Panc1 (cell line): ENCODE measurements at regions not wholly inside any gene's neighbourhood (a gene's known extent, or its start where the extent isn't known, plus 50 kb on each side); places are given as distances from the start of the nearest gene placed in this dataset.

Experiments used
- ATAC-seq: fragments of 200-7000 bp; cut with Tn5 transposase; 2 replicates; pipeline ENCODE4 v1.9.1; 2020; ENCODE audit warnings: mild to moderate bottlenecking, moderate library complexity
- BruUV-seq: library from RNA; stranded (reverse); fragments of 400-500 nt; replicated peaks from 2 replicates; lab custom pipeline; 2021; lab: Mats Ljungman, UMichigan
- CTCF ChIA-PET: fragments of 300-600 bp; sonication (Branson Sonifier 250); formaldehyde crosslinking; loops from one replicate; lab custom pipeline; 2022; ENCODE audit warnings: antibody characterized with exemption; lab: Charles Lee
- POLR2A ChIA-PET: fragments of 300-600 bp; sonication (Branson Sonifier 250); formaldehyde crosslinking; loops from one replicate; lab custom pipeline; 2022; ENCODE audit warnings: antibody characterized with exemption; lab: Charles Lee
- DNase-seq: peaks from one replicate; pipeline ENCODE4 v3.0.0-alpha.2; 2010; ENCODE audit warnings: low read depth, low spot score
- H3K27ac ChIP-seq: 2 replicates; pipeline ENCODE4 v1.5.1; 2011; ENCODE audit warnings: mild to moderate bottlenecking, low read length, inconsistent platforms
- H3K27me3 ChIP-seq: fragments of 200-500 bp; sonication (Bioruptor generic); 2 replicates; pipeline ENCODE4 v1.6.0; 2014; ENCODE audit warnings: low read length, inconsistent platforms; ENCODE audit not compliant: control insufficient read depth, insufficient read depth
- H3K36me3 ChIP-seq: fragments of 200-500 bp; sonication (Bioruptor generic); 2 replicates; pipeline ENCODE4 v1.5.1; 2014; ENCODE audit warnings: inconsistent platforms, mild to moderate bottlenecking, low read length, moderate library complexity; ENCODE audit not compliant: control insufficient read depth, insufficient read depth
- H3K4me1 ChIP-seq: 2 replicates; pipeline ENCODE4 v1.5.1; 2011; ENCODE audit warnings: inconsistent platforms, mild to moderate bottlenecking, low read length, moderate library complexity; ENCODE audit not compliant: control insufficient read depth, insufficient read depth
- H3K4me3 ChIP-seq, 2 experiments: 2 replicates each; pipeline ENCODE4 v1.5.1; 2011 to 2012; ENCODE audit warnings: low read depth in 2 of 2, low read length in 2 of 2, mild to moderate bottlenecking in 2 of 2, inconsistent platforms in 1 of 2, moderate library complexity in 1 of 2
- H3K9me3 ChIP-seq: fragments of 200-500 bp; sonication (Bioruptor generic); 2 replicates; pipeline ENCODE4 v1.5.1; 2014; ENCODE audit warnings: low read depth, mild to moderate bottlenecking, inconsistent platforms, low read length, moderate library complexity; ENCODE audit not compliant: control insufficient read depth, insufficient read depth
- POLR2AphosphoS5 ChIP-seq: IDR thresholded peaks from 2 replicates; pipeline ENCODE4 v1.6.1; 2012; ENCODE audit warnings: mild to moderate bottlenecking, low read depth, low read length, moderate library complexity
- SIN3A ChIP-seq: IDR thresholded peaks from 2 replicates; pipeline ENCODE4 v1.6.1; 2012; ENCODE audit warnings: low read depth, mild to moderate bottlenecking, low read length, moderate library complexity, borderline replicate concordance; ENCODE audit not compliant: insufficient read depth
- TCF7L2 ChIP-seq: IDR thresholded peaks from 2 replicates; pipeline ENCODE4 v1.6.1; 2011; ENCODE audit warnings: mild to moderate bottlenecking, low read depth, low read length, inconsistent platforms
- in situ Hi-C: cut with HindIII; loops from 2 replicates; pipeline ENCODE4 v1.10.0; 2016; ENCODE audit warnings: low sequenced_read_pairs, low pct_unique_long_range_greater_than_20kb
- intact Hi-C: fragments of 100-400 bp; cut with micrococcal nuclease; formaldehyde crosslinking; loops from one replicate; pipeline ENCODE4 v1.10.0; 2022; ENCODE audit not compliant: unreplicated experiment
- TF ChIP-seq, protein P1 (sequence below): fragments of 450-650 bp; IDR thresholded peaks from 2 replicates; pipeline ENCODE4 v1.5.1; 2017; ENCODE audit warnings: mild to moderate bottlenecking
- TF ChIP-seq, protein P2 (sequence below), 2 experiments: IDR thresholded peaks; 2 replicates each; pipeline ENCODE4 v1.6.1; 2011 to 2012; ENCODE audit warnings: low read depth in 2 of 2, control low read depth in 1 of 2, low read length in 1 of 2, mild to moderate bottlenecking in 1 of 2, moderate library complexity in 1 of 2; ENCODE audit not compliant: insufficient read depth in 1 of 2

DNA sequence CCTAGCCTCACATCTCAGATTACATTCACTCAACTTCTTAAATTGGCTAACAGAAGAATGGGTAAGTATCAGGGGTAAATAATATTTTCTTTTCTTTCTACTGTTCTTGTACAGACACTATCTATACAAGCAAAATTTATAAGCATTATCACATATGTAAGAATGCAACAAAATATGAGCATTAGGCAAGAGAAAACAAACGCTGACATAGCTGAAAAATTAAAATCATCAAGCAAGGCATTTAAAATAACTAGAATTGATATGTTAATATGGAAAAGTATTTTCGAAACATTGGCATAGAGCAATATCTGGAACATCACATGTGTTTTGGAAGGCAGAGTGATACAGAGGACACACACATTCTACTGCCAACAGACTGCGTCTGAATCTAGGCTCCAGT is 1175.3 kb upstream of the LRRN3 start:
- TF ChIP-seq TCF7L2 = no peak
- TF ChIP-seq, protein P1, sequence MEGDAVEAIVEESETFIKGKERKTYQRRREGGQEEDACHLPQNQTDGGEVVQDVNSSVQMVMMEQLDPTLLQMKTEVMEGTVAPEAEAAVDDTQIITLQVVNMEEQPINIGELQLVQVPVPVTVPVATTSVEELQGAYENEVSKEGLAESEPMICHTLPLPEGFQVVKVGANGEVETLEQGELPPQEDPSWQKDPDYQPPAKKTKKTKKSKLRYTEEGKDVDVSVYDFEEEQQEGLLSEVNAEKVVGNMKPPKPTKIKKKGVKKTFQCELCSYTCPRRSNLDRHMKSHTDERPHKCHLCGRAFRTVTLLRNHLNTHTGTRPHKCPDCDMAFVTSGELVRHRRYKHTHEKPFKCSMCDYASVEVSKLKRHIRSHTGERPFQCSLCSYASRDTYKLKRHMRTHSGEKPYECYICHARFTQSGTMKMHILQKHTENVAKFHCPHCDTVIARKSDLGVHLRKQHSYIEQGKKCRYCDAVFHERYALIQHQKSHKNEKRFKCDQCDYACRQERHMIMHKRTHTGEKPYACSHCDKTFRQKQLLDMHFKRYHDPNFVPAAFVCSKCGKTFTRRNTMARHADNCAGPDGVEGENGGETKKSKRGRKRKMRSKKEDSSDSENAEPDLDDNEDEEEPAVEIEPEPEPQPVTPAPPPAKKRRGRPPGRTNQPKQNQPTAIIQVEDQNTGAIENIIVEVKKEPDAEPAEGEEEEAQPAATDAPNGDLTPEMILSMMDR = no peak
- TF ChIP-seq POLR2AphosphoS5 = no peak
- TF ChIP-seq SIN3A = no peak
- TF ChIP-seq, protein P2, sequence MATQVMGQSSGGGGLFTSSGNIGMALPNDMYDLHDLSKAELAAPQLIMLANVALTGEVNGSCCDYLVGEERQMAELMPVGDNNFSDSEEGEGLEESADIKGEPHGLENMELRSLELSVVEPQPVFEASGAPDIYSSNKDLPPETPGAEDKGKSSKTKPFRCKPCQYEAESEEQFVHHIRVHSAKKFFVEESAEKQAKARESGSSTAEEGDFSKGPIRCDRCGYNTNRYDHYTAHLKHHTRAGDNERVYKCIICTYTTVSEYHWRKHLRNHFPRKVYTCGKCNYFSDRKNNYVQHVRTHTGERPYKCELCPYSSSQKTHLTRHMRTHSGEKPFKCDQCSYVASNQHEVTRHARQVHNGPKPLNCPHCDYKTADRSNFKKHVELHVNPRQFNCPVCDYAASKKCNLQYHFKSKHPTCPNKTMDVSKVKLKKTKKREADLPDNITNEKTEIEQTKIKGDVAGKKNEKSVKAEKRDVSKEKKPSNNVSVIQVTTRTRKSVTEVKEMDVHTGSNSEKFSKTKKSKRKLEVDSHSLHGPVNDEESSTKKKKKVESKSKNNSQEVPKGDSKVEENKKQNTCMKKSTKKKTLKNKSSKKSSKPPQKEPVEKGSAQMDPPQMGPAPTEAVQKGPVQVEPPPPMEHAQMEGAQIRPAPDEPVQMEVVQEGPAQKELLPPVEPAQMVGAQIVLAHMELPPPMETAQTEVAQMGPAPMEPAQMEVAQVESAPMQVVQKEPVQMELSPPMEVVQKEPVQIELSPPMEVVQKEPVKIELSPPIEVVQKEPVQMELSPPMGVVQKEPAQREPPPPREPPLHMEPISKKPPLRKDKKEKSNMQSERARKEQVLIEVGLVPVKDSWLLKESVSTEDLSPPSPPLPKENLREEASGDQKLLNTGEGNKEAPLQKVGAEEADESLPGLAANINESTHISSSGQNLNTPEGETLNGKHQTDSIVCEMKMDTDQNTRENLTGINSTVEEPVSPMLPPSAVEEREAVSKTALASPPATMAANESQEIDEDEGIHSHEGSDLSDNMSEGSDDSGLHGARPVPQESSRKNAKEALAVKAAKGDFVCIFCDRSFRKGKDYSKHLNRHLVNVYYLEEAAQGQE (IDR thresholded peaks at IDR 0.05; ENCODE audit: insufficient read depth in 1 of 2, low read depth in 2 of 2, low read length in 1 of 2) = no peak
- Histone ChIP-seq H3K36me3 (no peaks in the 10 kb centered on the region), H3K4me3 (no peak overlapping the region), H3K27ac (no peak overlapping the region), H3K4me1 (no peaks in the 10 kb centered on the region), H3K27me3 (no peaks in the 10 kb centered on the region), H3K9me3 (no peaks in the 10 kb centered on the region)
- intact Hi-C loops (no loop called here), in situ Hi-C loops (no loop called here)
- ATAC-seq = no peak
- BruUV-seq = no TSS peak
- DNase-seq = no peak
- ChIA-PET POLR2A (no interaction called here), CTCF (no interaction called here)

DNA sequence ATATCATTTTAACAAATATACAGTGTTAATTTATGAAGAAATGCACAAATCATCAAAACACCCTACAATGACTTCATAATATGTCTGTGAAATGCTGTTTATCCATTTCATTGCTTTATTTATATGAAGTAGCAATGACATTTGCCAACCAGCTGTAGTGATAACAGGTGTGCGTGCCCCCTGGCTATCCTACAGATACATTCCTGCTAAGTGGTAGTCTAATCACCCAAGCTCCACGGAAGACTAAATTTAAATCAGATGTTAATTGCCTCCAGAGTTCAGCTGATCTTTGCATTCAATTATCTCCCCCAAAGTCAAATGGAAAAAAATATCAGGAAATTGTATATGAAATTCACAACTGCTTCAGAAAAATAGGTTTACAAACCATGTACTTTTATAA is 1164.2 kb upstream of the LRRN3 start:
- CTCF ChIA-PET = no interaction called here
- ATAC-seq (no peak), DNase-seq (no peak)
- TF ChIP-seq, protein P2 (IDR thresholded peaks at IDR 0.05; ENCODE audit: insufficient read depth in 1 of 2, low read depth in 2 of 2, low read length in 1 of 2) = no peak
- no peak for TF ChIP-seq SIN3A
- POLR2A ChIA-PET = no interaction called here
- H3K27me3 ChIP-seq = no peaks in the 10 kb centered on the region
- no peaks in the 10 kb centered on the region for H3K9me3 ChIP-seq
- H3K4me1 ChIP-seq = no peaks in the 10 kb centered on the region
- no peak overlapping the region for H3K27ac ChIP-seq
- BruUV-seq = no TSS peak
- intact Hi-C loops (no loop called here), in situ Hi-C loops (no loop called here)
- no peaks in the 10 kb centered on the region for H3K36me3 ChIP-seq
- H3K4me3 ChIP-seq = no peak overlapping the region
